Lower leg skin (tissue), 4 donors: ENCODE measurements at regions not wholly inside any gene's neighbourhood (a gene's known extent, or its start where the extent isn't known, plus 50 kb on each side); places are given as distances from the start of the nearest gene placed in this dataset.
"Not testable (repeated sequence)": the region's sequence is repeated elsewhere in the genome, so short reads cannot be mapped to it uniquely, and the experiment has no call there.

Experiments
- DNase-seq, 2 donors: peaks; one replicate each; pipeline ENCODE4 v3.0.0-alpha.2; 2019; ENCODE audit warnings: low spot score in 2 of 2
- H3K4me3 ChIP-seq: fragments of 200-600 bp; sonication (generic); 2 replicates; pipeline ENCODE4 v1.5.1; 2017; ENCODE audit warnings: mild to moderate bottlenecking, low read depth; ENCODE audit not compliant: poor library complexity, severe bottlenecking
- CTCF ChIP-seq, 3 donors: fragments of 450-650 bp; IDR thresholded peaks; one replicate each; pipeline ENCODE4 v1.5.1; 2016; ENCODE audit warnings: antibody characterized with exemption in 3 of 3, mild to moderate bottlenecking in 3 of 3, moderate library complexity in 2 of 3
- POLR2A ChIP-seq, 2 donors: fragments of 450-650 bp; IDR thresholded peaks; one replicate each; pipeline ENCODE4 v1.6.1; 2016 to 2017; ENCODE audit warnings: antibody characterized with exemption in 2 of 2, mild to moderate bottlenecking in 1 of 2, moderate library complexity in 1 of 2
- WGBS, 2 donors: methylation state at CpG; one replicate each; pipeline ENCODE4 v1.1.5; 2018; 5-methylcytosine and 5-hydroxymethylcytosine counted together
- intact Hi-C: fragments of 100-400 bp; cut with DNase I; formaldehyde crosslinking; loops from one replicate; pipeline ENCODE4 v1.15.0; 2023; ENCODE audit warnings: low total_unique reads

GRCh38 chr15:77892335-77892734, 185.2 kb downstream of the TBC1D2B start:
- DNase-seq: no peak
- TF ChIP-seq POLR2A (IDR thresholded peaks at IDR 0.05): no peak
- no peak for TF ChIP-seq CTCF (IDR thresholded peaks at IDR 0.05)
- intact Hi-C loops: no loop called here

GRCh38 chr15:77891862-77892261, 185.6 kb downstream of the TBC1D2B start:
- 65 to 80% methylated on average over 8 of the region's 8 CpGs for WGBS, 2 donors
- intact Hi-C loops, DNase-seq: not testable (repeated sequence)

More at GRCh38 chr15:77892335-77892734, 185.2 kb downstream of the TBC1D2B start:
- WGBS, 2 donors: 72 to 81% methylated on average over 2 to 3 of the region's 3 CpGs
- no peak overlapping the region for H3K4me3 ChIP-seq

GRCh38 chr15:77890911-77891801, 186.4 kb downstream of the TBC1D2B start:
- DNase-seq, H3K4me3 ChIP-seq, intact Hi-C loops: not testable (repeated sequence)
- 28 to 42% methylated on average over 9 to 12 of the region's 20 CpGs for WGBS, 2 donors

More at GRCh38 chr15:77891862-77892261, 185.6 kb downstream of the TBC1D2B start:
- H3K4me3 ChIP-seq: not testable (repeated sequence)

GRCh38 chr15:77889828-77890725, 187.4 kb downstream of the TBC1D2B start:
- DNase-seq, intact Hi-C loops, H3K4me3 ChIP-seq: not testable (repeated sequence)
- 77 to 78% methylated on average over 12 to 15 of the region's 15 CpGs for WGBS, 2 donors

GRCh38 chr15:77889009-77889806, 188.3 kb downstream of the TBC1D2B start:
- WGBS, 2 donors: 75 to 87% methylated on average over 16 to 17 of the region's 17 CpGs
- intact Hi-C loops: no loop called here
- no peak for TF ChIP-seq CTCF (IDR thresholded peaks at IDR 0.05)
- no peak for TF ChIP-seq POLR2A (IDR thresholded peaks at IDR 0.05)
- DNase-seq: no peak
- H3K4me3 ChIP-seq: no peak overlapping the region

- intact Hi-C loops: not testable (repeated sequence)
- 20% methylated on average over 1 to 8 of the region's 16 CpGs for WGBS, 2 donors
These were observed 189.7 kb downstream of the TBC1D2B start for GRCh38 chr15:77887563-77888429.

More at GRCh38 chr15:77887563-77888429, 189.7 kb downstream of the TBC1D2B start:
- not testable (repeated sequence) for H3K4me3 ChIP-seq, DNase-seq
